HPDE6-E6E7 (cell line): ENCODE measurements at regions not wholly inside any gene's neighbourhood (a gene's known extent, or its start where the extent isn't known, plus 50 kb on each side); places are given as distances from the start of the nearest gene placed in this dataset.
"Not testable (repeated sequence)": the region's sequence is repeated elsewhere in the genome, so short reads cannot be mapped to it uniquely, and the experiment has no call there.

Source experiments
- DNase-seq: peaks from one replicate; pipeline ENCODE4 v3.0.0; 2011; ENCODE audit warnings: missing footprints; ENCODE audit errors: extremely low spot score

DNA sequence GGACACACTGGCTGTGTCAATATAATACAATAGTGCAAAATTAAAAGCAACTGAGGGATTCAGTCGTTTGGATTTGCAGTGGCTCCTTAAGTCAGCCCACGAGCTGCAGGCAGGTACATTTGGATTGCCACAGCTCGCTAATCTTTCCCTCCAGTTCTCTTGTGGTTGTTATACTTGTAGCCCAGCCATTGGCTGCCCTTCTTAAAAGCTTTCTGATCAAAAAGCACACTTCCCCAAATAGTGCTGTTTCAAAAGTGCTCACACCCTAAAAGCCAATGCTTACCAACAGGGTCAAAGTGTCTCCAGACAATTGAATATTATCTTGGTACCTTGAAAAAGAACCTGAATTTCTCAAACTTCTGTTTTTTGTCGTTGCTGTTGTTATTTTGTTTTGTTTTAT lies 404.7 kb upstream of the FAM98A start:
- no peak for DNase-seq

DNA sequence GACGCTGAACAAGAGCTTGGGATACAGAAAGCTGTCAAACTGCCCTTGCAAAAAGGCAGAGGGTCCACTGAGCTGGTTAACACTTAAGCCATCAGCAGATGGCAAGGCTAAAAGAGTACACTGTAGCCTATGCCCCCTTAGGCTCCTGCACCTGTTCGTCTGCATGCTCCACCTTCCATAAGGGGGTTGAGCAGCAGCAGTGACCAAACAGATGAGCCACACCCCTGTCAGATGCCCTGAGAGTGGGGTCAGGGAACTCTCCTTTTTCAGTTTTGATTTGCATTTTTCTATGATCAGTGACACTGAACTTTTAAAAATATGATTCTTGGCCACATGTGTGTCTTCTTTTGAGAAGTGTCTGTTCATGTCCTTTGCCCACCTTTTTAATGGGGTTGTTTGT lies 402.5 kb upstream of the FAM98A start:
- no peak for DNase-seq

DNA sequence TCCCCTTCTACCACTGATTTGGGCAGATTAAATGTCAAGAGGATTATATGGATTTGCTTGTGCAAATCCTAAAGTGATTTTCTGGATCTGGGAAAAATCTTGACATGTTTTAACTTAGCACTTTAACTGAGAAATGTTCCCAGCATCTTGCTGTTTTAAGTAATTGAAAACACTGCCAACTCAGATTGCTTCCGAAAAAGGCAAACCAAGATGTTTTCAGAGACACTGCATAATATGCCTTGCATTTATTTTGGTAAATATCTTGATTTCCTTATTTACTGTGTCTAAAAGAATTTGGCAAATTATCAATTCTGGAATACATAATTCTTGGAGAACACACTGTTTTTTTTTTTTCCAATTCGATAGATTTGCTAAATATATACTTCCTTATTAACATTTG lies 385.0 kb upstream of the FAM98A start:
- no peak for DNase-seq

DNA sequence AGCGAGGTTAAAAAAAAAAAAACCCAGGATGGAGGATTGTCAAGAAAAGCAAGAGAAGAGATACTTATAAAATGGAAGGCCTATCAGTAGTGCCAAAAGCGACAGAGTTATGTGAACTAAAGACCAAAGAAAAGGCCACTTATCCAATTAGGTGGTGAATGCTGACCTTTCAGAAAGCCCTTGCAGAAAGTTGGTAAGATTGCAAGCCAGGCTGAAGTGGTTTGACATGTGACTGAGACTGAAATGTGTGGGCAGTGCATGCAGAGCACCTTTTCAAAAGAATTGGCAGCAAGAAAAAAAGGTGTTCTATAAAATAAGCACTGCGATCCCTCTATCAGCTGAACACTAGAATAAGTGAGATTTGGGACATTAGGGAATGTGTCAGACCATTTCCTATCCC lies 379.4 kb upstream of the FAM98A start:
- no peak for DNase-seq

DNA sequence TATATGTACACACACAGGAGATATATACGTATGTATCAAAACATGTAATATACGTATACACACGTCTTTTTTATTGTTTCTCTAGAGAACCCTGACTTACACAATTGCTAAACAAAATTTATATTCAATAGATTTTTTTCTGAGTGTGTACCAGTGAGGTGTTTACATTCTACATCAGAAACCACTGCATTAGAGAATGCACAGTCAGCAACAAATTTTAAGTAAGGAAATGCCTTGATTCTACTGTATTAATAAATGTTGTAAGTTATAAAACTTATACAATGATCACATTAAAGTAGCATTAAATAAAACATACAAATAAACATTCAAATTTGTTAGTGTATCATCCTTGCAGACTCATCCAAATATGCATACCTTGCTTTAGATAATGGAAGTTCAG lies 376.4 kb upstream of the FAM98A start:
- DNase-seq: no peak

DNA sequence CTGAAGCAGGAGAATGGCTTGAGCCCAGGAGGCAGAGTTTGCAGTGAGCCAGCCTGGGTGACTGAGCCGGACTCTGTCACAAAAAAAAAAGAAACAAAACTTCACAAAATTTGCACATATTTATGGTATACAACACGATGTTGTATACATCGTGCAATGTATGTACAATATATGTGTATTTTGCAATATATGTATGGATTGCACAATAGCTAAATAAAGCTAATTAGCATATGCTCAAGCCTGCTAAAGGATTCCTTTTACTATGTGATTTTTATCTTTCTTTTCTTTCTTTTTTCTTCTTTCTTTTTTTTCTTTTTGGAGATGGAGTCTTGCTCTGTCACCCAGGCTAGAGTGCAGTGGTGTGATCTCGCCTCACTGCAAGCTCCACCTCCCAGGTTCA lies 368.0 kb upstream of the FAM98A start:
- no peak for DNase-seq

DNA sequence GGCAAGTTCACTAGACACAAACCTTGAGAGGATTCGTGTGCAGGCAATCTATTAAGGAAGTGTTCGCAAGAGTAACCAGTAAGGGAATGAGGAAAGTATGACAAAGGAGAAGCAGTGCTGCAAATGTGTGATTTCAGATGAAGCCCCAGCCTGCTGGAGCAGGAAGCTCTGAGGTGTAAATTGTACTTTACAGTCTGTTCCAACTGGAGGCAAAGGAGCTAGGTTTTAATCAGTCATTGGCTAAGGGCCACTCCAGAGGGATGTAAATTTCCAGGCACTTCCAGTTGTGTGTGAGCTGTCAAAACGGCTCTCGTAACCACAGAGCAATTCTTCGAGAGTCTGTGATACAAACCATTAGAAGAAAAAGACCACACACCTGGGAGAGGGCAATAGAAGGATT lies 359.5 kb upstream of the FAM98A start:
- DNase-seq: no peak

DNA sequence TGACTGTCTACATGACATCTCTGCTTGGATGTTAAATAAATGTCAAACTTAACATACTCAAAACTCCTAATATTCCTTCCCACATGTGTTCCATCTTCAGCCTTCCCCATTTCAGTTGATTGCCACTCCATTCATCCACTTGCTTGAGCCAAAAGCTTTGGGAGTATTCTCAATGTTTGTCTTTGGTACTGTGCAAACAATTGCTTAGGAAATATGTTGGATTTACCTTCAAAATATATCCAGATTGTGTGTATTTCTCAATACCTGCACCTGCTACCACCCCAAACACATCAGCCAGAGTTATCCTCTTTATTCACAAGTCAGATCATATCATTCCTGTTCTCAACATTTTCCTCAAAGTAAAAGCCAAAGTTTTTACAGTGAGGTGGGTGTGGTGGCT lies 350.3 kb upstream of the FAM98A start:
- DNase-seq: no peak

DNA sequence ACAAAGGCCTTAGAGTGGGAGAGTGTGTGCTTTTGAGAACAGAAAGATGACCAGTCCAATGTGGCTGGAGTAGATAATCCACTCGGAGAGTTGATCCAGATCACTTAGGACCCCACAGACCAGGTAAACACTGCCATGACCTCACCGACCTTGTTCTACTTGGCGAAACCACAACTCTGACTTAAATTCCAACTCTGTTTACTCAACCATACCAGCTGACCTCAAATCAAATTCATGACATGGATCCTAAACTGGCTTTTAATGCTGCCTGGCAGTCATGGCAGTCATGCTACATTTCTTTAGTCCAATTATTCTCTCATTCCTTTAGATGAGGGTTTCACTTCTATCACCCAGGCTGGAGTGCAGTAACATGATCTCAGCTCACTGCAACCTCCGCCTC lies 347.1 kb upstream of the FAM98A start:
- no peak for DNase-seq

DNA sequence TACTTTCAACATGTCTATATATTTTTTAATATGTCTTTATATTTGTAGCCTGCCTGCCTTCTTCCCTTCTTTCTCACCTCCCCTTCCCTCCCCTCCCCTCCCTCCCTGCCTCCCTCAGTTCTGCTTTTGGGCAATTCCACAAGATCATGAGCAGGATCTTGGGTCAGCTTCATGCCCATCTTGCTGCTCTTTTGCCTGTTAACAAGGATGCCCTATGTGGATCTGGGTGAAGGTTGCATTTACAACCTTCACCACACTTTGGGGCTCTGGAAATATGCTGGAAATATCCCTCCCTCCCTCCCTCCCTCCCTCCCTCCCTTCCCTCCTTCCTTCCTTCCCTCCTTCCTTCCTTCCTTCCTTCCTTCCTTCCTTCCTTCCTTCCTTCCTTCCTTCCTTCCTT lies 334.1 kb upstream of the FAM98A start:
- DNase-seq: no peak

DNA sequence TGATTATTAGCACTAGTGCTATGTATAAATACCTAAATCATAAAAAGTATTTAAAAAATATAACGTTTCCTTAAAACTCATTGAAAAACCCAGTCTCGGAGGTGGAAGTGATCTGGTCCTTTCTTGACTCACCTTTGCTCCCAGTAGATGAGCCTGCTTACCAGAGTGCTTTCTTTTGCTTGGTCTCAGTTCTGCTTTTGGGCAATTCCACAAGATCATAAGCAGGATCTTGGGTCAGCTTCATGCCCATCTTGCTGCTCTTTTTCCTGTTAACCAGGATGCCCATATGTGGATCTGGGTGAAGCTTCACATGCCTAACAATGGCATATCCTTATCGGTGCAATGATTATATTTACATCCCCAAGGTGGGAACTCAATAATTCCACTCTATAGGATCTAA lies 332.1 kb upstream of the FAM98A start:
- DNase-seq: no peak

DNA sequence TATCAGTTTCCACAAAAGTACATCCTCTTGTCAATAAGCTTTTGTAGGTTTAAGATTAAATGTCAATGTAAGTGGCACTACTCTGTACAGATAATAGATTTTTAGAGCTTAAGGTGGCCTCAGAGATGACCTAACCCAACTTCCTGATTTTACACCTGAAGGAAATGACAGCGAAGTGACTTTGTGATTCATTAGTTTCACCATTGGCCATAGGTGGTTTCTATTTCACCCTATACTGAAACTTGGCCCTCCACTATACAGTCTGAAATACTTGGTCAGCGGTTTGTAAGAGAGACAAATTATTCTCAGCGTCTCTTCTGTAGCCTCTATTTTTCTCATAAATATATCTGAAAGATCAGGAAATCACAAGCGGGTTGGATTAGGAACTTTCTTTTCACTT lies 330.4 kb upstream of the FAM98A start:
- no peak for DNase-seq

DNA sequence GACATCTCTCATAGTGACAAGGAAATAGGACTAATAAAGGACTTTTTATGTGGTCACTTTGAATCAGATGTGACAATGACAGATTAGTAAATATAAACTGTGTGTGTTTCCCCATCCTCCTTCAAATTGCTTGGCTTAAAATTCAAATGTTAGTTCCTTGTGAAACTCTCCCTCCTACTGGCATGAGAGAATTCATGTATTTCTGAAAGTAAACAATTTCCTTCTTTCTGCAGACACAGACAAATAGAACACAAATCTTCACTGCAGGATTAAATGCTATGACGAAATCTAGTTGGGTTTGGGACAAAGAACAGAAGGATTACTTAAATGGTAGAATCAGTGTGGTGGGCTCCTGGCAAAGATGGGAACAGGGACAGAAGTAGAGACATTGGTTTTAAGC lies 328.7 kb upstream of the FAM98A start:
- DNase-seq: no peak

DNA sequence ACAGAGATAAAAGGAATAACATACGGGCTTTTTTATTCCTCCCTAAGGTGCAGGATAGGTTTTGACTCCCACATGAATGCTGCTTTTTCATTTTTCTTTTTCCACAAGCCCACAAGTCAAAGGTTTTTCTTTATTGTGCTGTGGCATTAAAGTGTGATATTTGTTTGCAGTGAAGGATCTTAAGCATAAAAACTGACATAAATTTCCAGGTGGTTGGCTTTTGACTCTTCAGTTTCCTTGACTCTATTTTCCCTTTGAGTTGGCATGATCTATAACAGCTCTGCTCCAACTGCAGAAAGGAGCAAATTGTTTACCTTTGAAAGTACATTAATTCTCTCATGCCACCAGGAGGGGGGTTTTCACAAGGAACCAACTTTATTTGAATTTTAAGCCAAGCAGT lies 326.2 kb upstream of the FAM98A start:
- DNase-seq: no peak

DNA sequence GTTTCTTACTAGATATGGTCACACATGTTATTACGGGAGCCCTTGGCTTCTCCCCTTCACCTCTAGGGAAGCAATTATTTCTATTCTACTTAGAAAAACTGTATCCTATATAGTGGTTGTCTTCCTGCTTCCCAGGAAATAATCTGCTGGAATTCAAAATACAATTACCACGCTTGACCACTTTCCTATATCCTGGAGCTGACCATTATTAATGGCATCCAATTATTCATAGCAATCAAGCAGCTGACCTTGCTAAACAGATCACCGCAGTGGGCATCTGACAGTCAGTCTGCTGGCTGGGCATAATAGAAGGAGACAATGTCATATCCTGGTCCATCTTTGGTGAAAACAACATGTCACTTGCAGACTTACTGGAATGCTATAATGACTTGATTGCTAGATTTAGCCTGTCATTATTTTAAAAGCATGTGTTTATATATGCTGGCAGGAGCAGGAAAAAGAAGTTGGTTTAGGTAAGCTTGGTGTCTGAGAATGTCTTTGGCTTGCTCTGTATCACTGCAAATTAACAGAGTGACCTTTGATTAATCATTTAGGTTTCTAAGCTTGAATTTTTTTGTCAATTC lies 325.6 kb upstream of the FAM98A start:
- no peak for DNase-seq

DNA sequence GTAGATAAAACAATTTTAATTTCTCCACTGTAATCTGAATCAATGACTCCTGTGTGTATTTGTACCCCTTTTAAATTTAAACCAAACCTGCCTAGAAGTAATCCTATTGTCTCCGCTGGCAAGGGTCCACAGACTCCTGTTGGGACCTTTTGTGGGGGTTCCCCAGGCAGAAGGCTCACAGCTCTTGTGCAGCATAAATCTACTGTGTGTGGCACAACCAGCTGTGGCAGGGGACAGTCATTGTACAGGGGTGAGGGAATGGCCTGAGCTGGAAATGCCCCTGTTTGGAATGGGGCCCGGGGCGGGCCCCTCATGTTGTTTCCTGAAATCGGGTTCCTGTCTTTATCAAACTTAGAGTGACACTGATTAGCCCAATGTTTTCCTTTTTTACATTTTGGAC lies 318.2 kb upstream of the FAM98A start:
- DNase-seq: no peak

DNA sequence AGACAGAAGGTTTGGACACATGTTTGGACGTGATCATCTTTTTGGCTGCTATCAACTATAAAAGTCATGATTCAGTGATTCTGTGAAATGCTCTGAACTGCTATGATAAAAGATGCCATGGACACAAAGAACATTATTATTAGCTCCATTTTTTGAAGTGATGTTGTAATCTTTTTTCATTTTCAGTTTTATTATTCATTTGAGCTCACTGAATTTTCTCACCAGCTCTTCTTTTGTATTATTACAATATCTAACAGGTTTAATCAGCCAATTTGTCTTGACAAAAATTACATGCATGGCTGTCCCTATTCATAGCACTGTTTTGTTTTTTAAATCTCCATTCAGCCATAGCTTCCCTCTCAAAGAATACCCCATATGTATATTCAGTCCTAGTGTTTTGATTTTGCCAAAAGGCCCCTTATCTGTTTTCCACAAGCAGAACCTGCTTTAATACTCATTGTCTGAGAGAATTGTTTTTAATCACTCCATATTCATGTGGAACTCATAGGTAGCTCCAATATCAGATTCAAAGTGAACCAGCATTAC lies 314.0 kb upstream of the FAM98A start:
- DNase-seq: no peak

DNA sequence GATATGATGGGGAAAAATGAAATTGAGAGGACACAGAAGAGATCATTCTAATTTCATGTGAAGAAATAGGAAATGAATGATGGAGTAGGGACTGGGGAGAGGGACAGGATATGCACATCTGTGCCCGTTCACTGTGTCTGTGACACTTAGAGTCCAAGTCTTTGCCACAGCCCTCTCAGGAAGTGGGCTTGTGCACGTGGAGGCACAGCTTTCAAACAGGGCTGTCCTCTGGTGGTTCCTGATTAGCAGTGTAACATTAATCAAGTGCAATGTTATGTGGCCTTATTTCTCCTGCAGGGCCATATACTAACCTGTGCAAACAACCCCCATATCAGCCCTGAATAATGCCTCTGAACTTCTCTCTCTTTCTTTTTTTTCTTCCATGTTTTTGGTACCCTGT lies 312.2 kb upstream of the FAM98A start:
- no peak for DNase-seq

DNA sequence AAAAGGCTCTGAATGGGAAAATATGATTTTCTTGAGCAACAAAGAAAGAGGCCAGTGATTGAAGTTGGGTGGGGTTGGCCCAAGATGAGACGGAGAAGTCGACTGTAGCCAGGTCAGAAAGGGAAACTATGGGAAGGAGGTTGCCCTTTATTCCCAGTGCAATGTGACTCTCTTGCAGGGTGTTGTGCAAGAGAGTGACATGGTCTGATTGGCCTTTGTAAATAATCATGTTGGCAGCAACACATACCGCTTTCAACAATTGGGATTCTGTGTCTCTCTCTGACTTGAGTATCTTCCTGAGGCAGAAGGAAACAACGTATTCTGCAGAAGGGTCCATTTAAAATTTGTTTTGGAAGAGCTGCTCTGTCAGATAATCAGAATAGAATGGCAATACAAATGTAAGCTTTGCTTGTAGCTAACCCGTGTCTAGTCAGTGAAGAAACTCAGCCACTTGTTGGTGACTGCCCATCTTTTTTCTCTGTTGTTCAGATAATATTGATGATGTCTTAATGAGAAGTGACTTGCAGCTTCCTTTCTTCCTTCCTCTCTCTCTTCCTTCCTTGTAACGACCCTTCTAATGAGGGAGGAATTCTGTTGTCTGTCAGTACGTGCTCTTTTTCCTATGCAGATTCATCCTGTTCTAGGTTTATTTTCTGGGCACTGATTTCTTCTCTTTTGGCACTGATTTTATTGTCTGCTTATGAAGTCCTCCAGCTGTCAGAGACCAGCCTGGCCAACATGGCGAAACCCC lies 311.0 kb upstream of the FAM98A start:
- no peak for DNase-seq

DNA sequence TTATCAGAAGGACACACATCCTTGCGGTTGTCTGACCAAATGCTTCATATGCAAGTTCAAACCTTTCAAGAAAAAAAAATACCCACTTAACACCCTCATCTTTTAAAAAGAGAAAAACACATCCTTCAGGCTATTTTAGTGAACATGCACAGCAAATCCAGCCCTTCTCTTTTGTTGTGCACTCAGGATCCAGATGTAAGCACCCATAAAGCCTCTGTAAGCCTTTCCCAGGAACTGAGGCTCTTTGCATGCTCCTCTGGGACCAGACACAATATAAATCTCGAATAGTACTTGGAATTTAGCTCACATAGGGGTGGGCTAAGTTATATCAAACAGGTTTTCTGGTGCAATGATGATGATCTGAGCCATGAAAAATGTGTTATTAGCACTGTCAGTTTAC lies 308.8 kb upstream of the FAM98A start:
- no peak for DNase-seq

DNA sequence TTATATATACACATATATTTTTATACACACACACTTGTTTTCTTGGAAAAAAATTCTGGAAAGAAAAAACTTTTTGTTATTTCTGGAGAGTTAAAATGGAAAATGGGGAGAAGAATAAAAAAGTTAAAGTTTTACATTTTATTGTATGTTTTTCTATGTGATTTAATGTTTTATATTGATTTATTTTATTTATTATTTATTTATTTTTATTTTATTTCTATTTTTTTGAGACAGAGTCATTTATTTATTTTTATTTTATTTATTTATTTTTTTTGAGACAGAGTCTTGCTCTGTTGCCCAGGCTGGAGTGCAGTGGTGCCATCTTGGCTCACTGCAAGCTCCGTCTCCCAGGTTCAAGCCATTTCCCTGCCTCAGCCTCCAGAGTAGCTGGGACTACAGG lies 307.0 kb upstream of the FAM98A start:
- not testable (repeated sequence) for DNase-seq

DNA sequence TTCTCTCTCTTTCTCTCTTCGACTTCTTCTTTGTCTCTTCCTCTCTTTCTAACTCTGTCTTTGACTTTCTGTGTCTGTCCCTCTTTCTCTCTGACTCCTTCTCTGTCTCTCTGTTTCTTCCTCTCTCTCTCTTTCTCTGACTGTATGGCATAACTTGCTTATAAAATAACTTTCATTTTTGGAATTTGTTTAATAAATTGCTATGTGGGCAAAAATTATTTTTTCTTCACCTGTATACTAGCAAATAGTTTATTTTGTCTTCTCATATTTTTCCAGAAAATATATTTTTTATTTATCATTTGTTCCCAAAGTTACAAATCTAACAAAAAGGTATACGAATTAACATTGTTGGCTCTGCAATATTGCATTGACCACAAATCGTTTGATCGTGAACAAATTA lies 305.7 kb upstream of the FAM98A start:
- DNase-seq: no peak

DNA sequence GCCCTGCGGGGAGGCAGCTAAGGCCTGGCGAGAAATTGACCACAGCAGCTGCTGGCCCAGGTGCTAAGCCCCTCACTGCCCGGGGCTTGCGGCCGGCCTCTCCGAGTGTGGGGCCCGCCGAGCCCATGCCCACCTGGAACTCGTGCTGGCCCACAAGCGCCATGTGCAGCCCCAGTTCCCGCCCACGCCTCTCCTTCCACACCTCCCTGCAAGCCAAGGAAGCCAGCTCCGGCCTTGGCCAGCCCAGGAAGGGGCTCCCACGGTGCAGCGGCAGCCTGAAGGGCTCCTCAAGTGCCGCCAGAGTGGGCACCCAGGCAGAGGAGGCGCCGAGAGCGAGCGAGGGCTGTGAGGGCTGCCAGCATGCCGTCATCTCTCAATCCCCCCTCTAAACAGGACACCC lies 304.6 kb upstream of the FAM98A start:
- DNase-seq: no peak

DNA sequence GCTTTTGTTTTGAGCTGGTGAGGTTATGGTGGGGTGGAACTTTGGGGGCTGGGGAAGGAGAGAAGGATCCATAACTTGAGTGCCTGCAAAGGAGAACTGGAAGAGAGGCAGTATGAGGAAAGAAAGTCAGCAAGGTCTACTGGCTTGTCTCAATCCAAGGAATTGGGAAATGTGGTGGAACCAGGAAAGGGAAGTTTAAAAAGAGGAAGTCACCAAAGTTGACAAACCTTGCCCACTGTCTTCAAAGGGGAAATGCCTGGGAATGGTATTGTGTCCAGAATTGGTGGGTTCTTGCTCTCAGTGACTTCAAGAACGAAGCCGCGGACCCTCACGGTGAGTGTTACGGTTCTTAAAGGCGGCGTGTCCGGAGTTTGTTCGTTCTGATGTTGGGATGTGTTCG lies 304.1 kb upstream of the FAM98A start:
- DNase-seq: no peak
